Naive thymus-derived CD4-positive, alpha-beta T cell (primary cell): ENCODE measurements at regions not wholly inside any gene's neighbourhood (a gene's known extent, or its start where the extent isn't known, plus 50 kb on each side); places are given as distances from the start of the nearest gene placed in this dataset.

Experiments
- ATAC-seq: fragments of 150-1000 bp; cut with Tn5 transposase; 2 replicates; pipeline ENCODE4 v1.10.0; 2021; ENCODE audit warnings: mild to moderate bottlenecking, moderate library complexity
- CTCF ChIA-PET: fragments of 350-600 bp; sonication (Branson Sonifier 250); formaldehyde crosslinking; loops from one replicate; lab custom pipeline; 2021; ENCODE audit warnings: antibody characterized with exemption; lab: Charles Lee
- POLR2A ChIA-PET: fragments of 350-600 bp; sonication (Branson Sonifier 250); formaldehyde crosslinking; loops from one replicate; lab custom pipeline; 2021; ENCODE audit warnings: antibody characterized with exemption, inconsistent platforms; lab: Charles Lee
- DNase-seq, 9 donors: peaks; one replicate each; pipeline versions ENCODE4 v3.0.0 to v3.0.0-alpha.2; 2020 to 2022; ENCODE audit warnings: mixed read lengths in 1 of 9
- H3K27ac ChIP-seq: one replicate; pipeline ENCODE4 v1.7.0; 2013; ENCODE audit warnings: mild to moderate bottlenecking, low read depth, low read length, moderate library complexity
- H3K27me3 ChIP-seq, 2 donors: one replicate each; pipeline ENCODE4 v1.7.0; 2013; ENCODE audit warnings: low read length in 2 of 2, mild to moderate bottlenecking in 2 of 2, moderate library complexity in 2 of 2; ENCODE audit not compliant: control insufficient read depth in 2 of 2, insufficient read depth in 2 of 2
- H3K36me3 ChIP-seq, 3 experiments: 1 replicate in 2 of 3; 2 replicates in 1 of 3; pipeline ENCODE4 v1.7.0; 2013; ENCODE audit warnings: low read length in 3 of 3, mild to moderate bottlenecking in 3 of 3, moderate library complexity in 1 of 3; ENCODE audit not compliant: insufficient read depth in 3 of 3, control insufficient read depth in 2 of 3
- H3K4me1 ChIP-seq, 2 donors: one replicate each; pipeline ENCODE4 v1.7.0; 2013; ENCODE audit warnings: low read length in 2 of 2, mild to moderate bottlenecking in 2 of 2, moderate library complexity in 1 of 2; ENCODE audit not compliant: control insufficient read depth in 2 of 2, insufficient read depth in 2 of 2
- H3K4me3 ChIP-seq: 2 replicates; pipeline ENCODE4 v1.7.0; 2013; ENCODE audit warnings: mild to moderate bottlenecking, low read length
- H3K9me3 ChIP-seq, 3 experiments: 1 replicate in 2 of 3; 2 replicates in 1 of 3; pipeline ENCODE4 v1.7.0; 2013; ENCODE audit warnings: low read length in 3 of 3; ENCODE audit not compliant: control insufficient read depth in 2 of 3
- H3K27ac Mint-ChIP-seq, 9 donors: one replicate each; pipeline ENCODE4 v1.8.0; 2020 to 2022; ENCODE audit warnings: mixed read lengths in 9 of 9, mild to moderate bottlenecking in 8 of 9, moderate library complexity in 5 of 9, inconsistent platforms in 2 of 9
- H3K27me3 Mint-ChIP-seq, 5 donors: one replicate each; pipeline ENCODE4 v1.8.0; 2021 to 2022; ENCODE audit warnings: mixed read lengths in 5 of 5, mild to moderate bottlenecking in 1 of 5
- H3K36me3 Mint-ChIP-seq, 5 donors: one replicate each; pipeline ENCODE4 v1.8.0; 2020 to 2022; ENCODE audit warnings: mixed read lengths in 5 of 5, mild to moderate bottlenecking in 3 of 5, inconsistent platforms in 1 of 5
- H3K4me1 Mint-ChIP-seq, 7 donors: one replicate each; pipeline ENCODE4 v1.8.0; 2020 to 2022; ENCODE audit warnings: mixed read lengths in 7 of 7, mild to moderate bottlenecking in 3 of 7, inconsistent platforms in 1 of 7
- H3K4me3 Mint-ChIP-seq, 10 donors: one replicate each; pipeline ENCODE4 v1.8.0; 2020 to 2022; ENCODE audit warnings: mild to moderate bottlenecking in 10 of 10, mixed read lengths in 10 of 10, moderate library complexity in 6 of 10, inconsistent platforms in 2 of 10
- H3K9me3 Mint-ChIP-seq, 11 donors: one replicate each; pipeline ENCODE4 v1.8.0; 2020 to 2022; ENCODE audit warnings: mixed read lengths in 11 of 11, mild to moderate bottlenecking in 4 of 11, inconsistent platforms in 1 of 11, moderate library complexity in 1 of 11
- intact Hi-C, 2 donors: fragments of 100-400 bp; cut with micrococcal nuclease; formaldehyde crosslinking; loops; one replicate each; pipeline ENCODE4 v1.15.1; 2023

GRCh38 chr16:7992616-7993015 is 597.7 kb downstream of the TMEM114 start:
- no peaks in the 10 kb centered on the region for H3K27me3 Mint-ChIP-seq
- intact Hi-C loops = no loop called here
- CTCF ChIA-PET = no interaction called here
- no peaks in the 10 kb centered on the region for H3K9me3 ChIP-seq
- no peak overlapping the region for H3K27ac ChIP-seq
- ATAC-seq (no peak), DNase-seq (no peak)
- no peak overlapping the region for H3K4me3 Mint-ChIP-seq
- no peaks in the 10 kb centered on the region for H3K4me1 ChIP-seq
- no peaks in the 10 kb centered on the region for H3K36me3 ChIP-seq
- H3K27me3 ChIP-seq = no peaks in the 10 kb centered on the region
- H3K27ac Mint-ChIP-seq = no peak overlapping the region
- H3K4me1 Mint-ChIP-seq = no peaks in the 10 kb centered on the region
- H3K36me3 Mint-ChIP-seq = no peaks in the 10 kb centered on the region
- H3K9me3 Mint-ChIP-seq = peaks cover 1 to 36% (median 9%) of the 10 kb centered on the region in 11 donors
- POLR2A ChIA-PET = no interaction called here
- H3K4me3 ChIP-seq = no peak overlapping the region

- Mint-ChIP-seq H3K4me1 (no peaks in the 10 kb centered on the region), H3K9me3 (peaks cover 0 to 31% (median 8%) of the 10 kb centered on the region in 11 donors), H3K36me3 (no peaks in the 10 kb centered on the region), H3K4me3 (no peak overlapping the region), H3K27ac (no peak overlapping the region), H3K27me3 (no peaks in the 10 kb centered on the region)
- Histone ChIP-seq H3K27ac (no peak overlapping the region), H3K4me3 (no peak overlapping the region), H3K27me3 (no peaks in the 10 kb centered on the region), H3K36me3 (no peaks in the 10 kb centered on the region), H3K9me3 (no peaks in the 10 kb centered on the region), H3K4me1 (no peaks in the 10 kb centered on the region)
- ATAC-seq (no peak), DNase-seq (no peak)
- CTCF ChIA-PET = no interaction called here
- intact Hi-C loops = no loop called here
- POLR2A ChIA-PET = no interaction called here
These were observed 599.6 kb downstream of the TMEM114 start for GRCh38 chr16:7990626-7991260.

DNA sequence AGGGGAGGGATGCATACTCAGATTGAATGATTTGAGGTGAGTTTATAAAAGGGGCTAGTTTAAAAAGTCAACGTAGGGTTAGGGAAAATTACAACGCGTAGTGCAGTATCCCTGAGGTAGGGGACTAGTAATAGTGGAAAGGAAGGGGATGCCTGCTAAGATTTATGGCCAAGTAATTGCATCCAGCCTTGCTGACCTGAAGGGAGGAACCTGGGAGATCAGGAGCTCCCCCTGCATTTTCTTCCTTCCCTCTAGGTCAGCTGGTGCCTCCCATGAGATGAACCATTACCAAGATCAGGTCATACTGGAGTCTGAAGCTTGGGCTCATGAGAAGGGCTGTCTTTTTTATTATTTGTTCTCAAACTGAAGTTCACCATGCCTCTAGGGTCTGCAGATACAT is 606.6 kb downstream of the TMEM114 start:
- Histone ChIP-seq H3K27me3 (no peaks in the 10 kb centered on the region), H3K27ac (no peak overlapping the region), H3K9me3 (no peaks in the 10 kb centered on the region), H3K4me3 (no peak overlapping the region), H3K4me1 (no peaks in the 10 kb centered on the region), H3K36me3 (no peaks in the 10 kb centered on the region)
- Mint-ChIP-seq H3K27ac (no peak overlapping the region), H3K27me3 (no peaks in the 10 kb centered on the region), H3K4me3 (no peak overlapping the region), H3K36me3 (no peaks in the 10 kb centered on the region), H3K4me1 (no peaks in the 10 kb centered on the region), H3K9me3 (peaks cover 0 to 23% (median 5%) of the 10 kb centered on the region in 11 donors)
- intact Hi-C loops = no loop called here
- ChIA-PET POLR2A (no interaction called here), CTCF (no interaction called here)
- ATAC-seq (no peak), DNase-seq (no peak)

- Histone ChIP-seq H3K27me3 (no peaks in the 10 kb centered on the region), H3K4me1 (no peaks in the 10 kb centered on the region), H3K9me3 (peaks cover 0 to 3% (median 0%) of the 10 kb centered on the region in 3 experiments), H3K4me3 (no peak overlapping the region), H3K36me3 (no peaks in the 10 kb centered on the region), H3K27ac (no peak overlapping the region)
- Mint-ChIP-seq H3K27ac (no peak overlapping the region), H3K36me3 (no peaks in the 10 kb centered on the region), H3K27me3 (no peaks in the 10 kb centered on the region), H3K4me1 (no peaks in the 10 kb centered on the region), H3K4me3 (no peak overlapping the region), H3K9me3 (peaks cover 0 to 13% (median 0%) of the 10 kb centered on the region in 11 donors)
- ChIA-PET POLR2A (no interaction called here), CTCF (no interaction called here)
- ATAC-seq (no peak), DNase-seq (no peak)
- intact Hi-C loops = no loop called here
These were observed 610.2 kb downstream of the TMEM114 start for GRCh38 chr16:7980133-7980483.

- Mint-ChIP-seq H3K9me3 (peaks cover 0 to 16% (median 2%) of the 10 kb centered on the region in 11 donors), H3K4me3 (no peak overlapping the region), H3K4me1 (no peaks in the 10 kb centered on the region), H3K36me3 (no peaks in the 10 kb centered on the region), H3K27me3 (no peaks in the 10 kb centered on the region), H3K27ac (no peak overlapping the region)
- no peaks in the 10 kb centered on the region for H3K36me3 ChIP-seq
- ChIA-PET CTCF (interaction anchor here (0.6 kb wide), 1 partner anchor 16 kb away, joined by 3 read pairs; no protein-coding TSS in a partner anchor), POLR2A (no interaction called here)
- DNase-seq (no peak), ATAC-seq (no peak)
- H3K4me1 ChIP-seq = no peaks in the 10 kb centered on the region
- no peak overlapping the region for H3K4me3 ChIP-seq
- H3K9me3 ChIP-seq = peaks cover 0 to 3% (median 0%) of the 10 kb centered on the region in 3 experiments
- intact Hi-C loops = no loop called here
- H3K27me3 ChIP-seq = no peaks in the 10 kb centered on the region
- H3K27ac ChIP-seq = no peak overlapping the region
These were observed 610.7 kb downstream of the TMEM114 start for GRCh38 chr16:7979448-7980132.

DNA sequence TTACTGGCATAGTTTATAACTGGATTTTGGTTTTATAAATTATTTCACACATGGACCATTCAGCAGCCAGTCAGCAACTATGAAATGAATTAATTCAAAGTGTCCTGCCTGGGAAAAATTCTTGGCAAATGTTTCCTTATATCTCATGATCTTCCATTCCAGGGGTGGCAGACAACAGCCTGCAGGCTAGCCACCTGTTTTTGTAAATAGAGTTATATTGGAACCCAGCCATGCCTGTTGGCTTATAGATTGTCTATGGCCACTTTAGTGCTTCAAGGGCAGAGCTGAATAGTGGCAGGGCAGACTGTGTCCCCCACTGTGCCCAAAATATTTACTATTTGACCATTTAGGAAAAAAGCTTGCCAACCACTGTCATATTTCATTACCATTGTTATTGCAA is 613.7 kb downstream of the TMEM114 start:
- H3K27me3 ChIP-seq = no peaks in the 10 kb centered on the region
- Mint-ChIP-seq H3K4me3 (no peak overlapping the region), H3K36me3 (no peaks in the 10 kb centered on the region), H3K9me3 (peaks cover 0 to 21% (median 4%) of the 10 kb centered on the region in 11 donors), H3K27ac (no peak overlapping the region), H3K4me1 (no peaks in the 10 kb centered on the region), H3K27me3 (no peaks in the 10 kb centered on the region)
- no peaks in the 10 kb centered on the region for H3K36me3 ChIP-seq
- H3K27ac ChIP-seq = no peak overlapping the region
- peaks cover 0 to 3% (median 0%) of the 10 kb centered on the region in 3 experiments for H3K9me3 ChIP-seq
- no peak for DNase-seq
- ChIA-PET POLR2A (no interaction called here), CTCF (no interaction called here)
- no peak overlapping the region for H3K4me3 ChIP-seq
- H3K4me1 ChIP-seq = no peaks in the 10 kb centered on the region
- intact Hi-C loops = no loop called here
- ATAC-seq = no peak

- no peaks in the 10 kb centered on the region for H3K4me1 Mint-ChIP-seq
- H3K9me3 Mint-ChIP-seq = peaks cover 0 to 21% (median 4%) of the 10 kb centered on the region in 11 donors
- ChIA-PET POLR2A (no interaction called here), CTCF (no interaction called here)
- Histone ChIP-seq H3K9me3 (peaks cover 0 to 3% (median 0%) of the 10 kb centered on the region in 3 experiments), H3K27ac (no peak overlapping the region), H3K27me3 (no peaks in the 10 kb centered on the region), H3K4me3 (no peak overlapping the region), H3K4me1 (no peaks in the 10 kb centered on the region), H3K36me3 (no peaks in the 10 kb centered on the region)
- H3K27me3 Mint-ChIP-seq = no peaks in the 10 kb centered on the region
- intact Hi-C loops = no loop called here
- H3K27ac Mint-ChIP-seq = no peak overlapping the region
- no peak overlapping the region for H3K4me3 Mint-ChIP-seq
- no peaks in the 10 kb centered on the region for H3K36me3 Mint-ChIP-seq
- DNase-seq = no peak
- ATAC-seq = no peak
These were observed 614.2 kb downstream of the TMEM114 start for GRCh38 chr16:7976125-7976524.
